ENCODE measurements at regions not wholly inside any gene's neighbourhood (a gene's known extent, or its start where the extent isn't known, plus 50 kb on each side); places are given as distances from the start of the nearest gene placed in this dataset.

DNA sequence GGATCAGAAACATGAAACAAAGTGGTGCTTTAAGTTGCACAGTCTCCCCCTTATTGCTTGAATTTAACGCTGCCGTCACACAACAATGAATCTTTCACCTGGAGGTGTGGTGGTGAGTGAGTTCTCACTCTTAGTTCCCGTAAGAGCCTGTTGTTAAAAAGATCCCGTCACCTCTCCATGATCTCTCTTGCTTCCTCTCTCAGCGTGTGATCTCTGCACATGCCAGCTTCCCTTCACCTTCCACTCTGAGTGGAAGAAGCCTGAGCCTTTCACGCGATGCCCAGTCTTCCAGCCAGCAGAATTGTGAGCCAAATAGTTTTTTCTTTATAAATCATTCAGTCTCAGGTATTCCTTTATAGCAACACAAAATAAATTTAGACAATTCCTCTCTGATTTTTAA is 136.7 kb upstream of the CHL1 start:
- TF ChIP-seq, protein P1, sequence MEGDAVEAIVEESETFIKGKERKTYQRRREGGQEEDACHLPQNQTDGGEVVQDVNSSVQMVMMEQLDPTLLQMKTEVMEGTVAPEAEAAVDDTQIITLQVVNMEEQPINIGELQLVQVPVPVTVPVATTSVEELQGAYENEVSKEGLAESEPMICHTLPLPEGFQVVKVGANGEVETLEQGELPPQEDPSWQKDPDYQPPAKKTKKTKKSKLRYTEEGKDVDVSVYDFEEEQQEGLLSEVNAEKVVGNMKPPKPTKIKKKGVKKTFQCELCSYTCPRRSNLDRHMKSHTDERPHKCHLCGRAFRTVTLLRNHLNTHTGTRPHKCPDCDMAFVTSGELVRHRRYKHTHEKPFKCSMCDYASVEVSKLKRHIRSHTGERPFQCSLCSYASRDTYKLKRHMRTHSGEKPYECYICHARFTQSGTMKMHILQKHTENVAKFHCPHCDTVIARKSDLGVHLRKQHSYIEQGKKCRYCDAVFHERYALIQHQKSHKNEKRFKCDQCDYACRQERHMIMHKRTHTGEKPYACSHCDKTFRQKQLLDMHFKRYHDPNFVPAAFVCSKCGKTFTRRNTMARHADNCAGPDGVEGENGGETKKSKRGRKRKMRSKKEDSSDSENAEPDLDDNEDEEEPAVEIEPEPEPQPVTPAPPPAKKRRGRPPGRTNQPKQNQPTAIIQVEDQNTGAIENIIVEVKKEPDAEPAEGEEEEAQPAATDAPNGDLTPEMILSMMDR (IDR thresholded peaks at IDR 0.05 in 4 of 5, conservative IDR thresholded peaks at IDR 0.05 in 1 of 5): no peak
- TF ChIP-seq POLR2A (IDR thresholded peaks at IDR 0.05): no peak
